Retinal pigment epithelial cell (primary cell): ENCODE measurements at regions not wholly inside any gene's neighbourhood (a gene's known extent, or its start where the extent isn't known, plus 50 kb on each side); places are given as distances from the start of the nearest gene placed in this dataset.
"Not testable (repeated sequence)": the region's sequence is repeated elsewhere in the genome, so short reads cannot be mapped to it uniquely, and the experiment has no call there.

Experiments used
- DNase-seq: peaks from one replicate; pipeline ENCODE4 v3.0.0-alpha.2; 2010; ENCODE audit warnings: low read depth
- H3K4me3 ChIP-seq: 2 replicates; pipeline ENCODE4 v1.5.1; 2011; ENCODE audit warnings: mild to moderate bottlenecking, low read length, control low read depth, moderate library complexity
- CTCF ChIP-seq: conservative IDR thresholded peaks from 2 replicates; pipeline ENCODE4 v1.5.1; 2011; ENCODE audit warnings: low read depth, low read length, control low read depth, inconsistent platforms

GRCh38 chr17:27951872-27952271 lies 58.7 kb upstream of the LYRM9 start:
- no peak overlapping the region for H3K4me3 ChIP-seq
- no peak for TF ChIP-seq CTCF
- DNase-seq, result no peak

- no peak for TF ChIP-seq CTCF
- DNase-seq, result no peak
- H3K4me3 ChIP-seq, result no peak overlapping the region
Observed at GRCh38 chr17:27952366-27952765, 59.2 kb upstream of the LYRM9 start.

- TF ChIP-seq CTCF, result no peak
- no peak overlapping the region for H3K4me3 ChIP-seq
- DNase-seq, result no peak
Observed at GRCh38 chr17:27954548-27955495, 61.7 kb upstream of the LYRM9 start.

GRCh38 chr17:27956601-27957445 lies 63.7 kb upstream of the LYRM9 start:
- DNase-seq, result no peak
- no peak for TF ChIP-seq CTCF
- no peak overlapping the region for H3K4me3 ChIP-seq

GRCh38 chr17:27957446-27957793 lies 64.3 kb upstream of the LYRM9 start:
- not testable (repeated sequence) for DNase-seq, H3K4me3 ChIP-seq

- DNase-seq, result no peak
- H3K4me3 ChIP-seq, result no peak overlapping the region
- TF ChIP-seq CTCF, result no peak
Observed at GRCh38 chr17:27958708-27959381, 65.7 kb upstream of the LYRM9 start.

- no peak overlapping the region for H3K4me3 ChIP-seq
- no peak for DNase-seq
- TF ChIP-seq CTCF, result no peak
Observed at GRCh38 chr17:27959382-27959709, 66.2 kb upstream of the LYRM9 start.
